Activated CD4-positive, alpha-beta T cell treated with anti-CD3 and anti-CD28 coated beads, Interleukin-2, amount 50 U/mL, for 48 hours (primary cell): ENCODE measurements at regions not wholly inside any gene's neighbourhood (a gene's known extent, or its start where the extent isn't known, plus 50 kb on each side); places are given as distances from the start of the nearest gene placed in this dataset.

Experiments
- DNase-seq, 2 experiments: peaks; one replicate each; pipeline ENCODE4 v3.0.0-alpha.2; 2020

- no peak for DNase-seq
Measured at GRCh38 chr5:54601411-54602230, 84.1 kb downstream of the SNX18 start.
